ENCODE measurements at regions not wholly inside any gene's neighbourhood (a gene's known extent, or its start where the extent isn't known, plus 50 kb on each side); places are given as distances from the start of the nearest gene placed in this dataset.

GRCh38 chr14:76690502-76691105 lies 70.7 kb upstream of the VASH1 start:
- TF ChIP-seq POLR2A (IDR thresholded peaks at IDR 0.05; ENCODE audit: low read depth, low read length), result no peak
- no peak for TF ChIP-seq POLR2AphosphoS5 (IDR thresholded peaks at IDR 0.05; ENCODE audit: low read depth, low read length)
